HG02678 (cell line): ENCODE measurements at regions not wholly inside any gene's neighbourhood (a gene's known extent, or its start where the extent isn't known, plus 50 kb on each side); places are given as distances from the start of the nearest gene placed in this dataset.
A peak's percentile ranks its signal among the peaks of the same experiment; 100 is the strongest.

Experiments
- ATAC-seq: cut with Tn5 transposase; IDR thresholded peaks from one replicate; pipeline ENCODE4 v1.9.1; 2021; ENCODE audit warnings: mild to moderate bottlenecking, moderate library complexity; ENCODE audit not compliant: unreplicated experiment

- no peak for ATAC-seq
Measured at GRCh38 chr5:148912714-148913398, 86.4 kb downstream of the ADRB2 start.

- no peak for ATAC-seq
Measured at GRCh38 chr5:148913493-148913892, 87.1 kb downstream of the ADRB2 start.

DNA sequence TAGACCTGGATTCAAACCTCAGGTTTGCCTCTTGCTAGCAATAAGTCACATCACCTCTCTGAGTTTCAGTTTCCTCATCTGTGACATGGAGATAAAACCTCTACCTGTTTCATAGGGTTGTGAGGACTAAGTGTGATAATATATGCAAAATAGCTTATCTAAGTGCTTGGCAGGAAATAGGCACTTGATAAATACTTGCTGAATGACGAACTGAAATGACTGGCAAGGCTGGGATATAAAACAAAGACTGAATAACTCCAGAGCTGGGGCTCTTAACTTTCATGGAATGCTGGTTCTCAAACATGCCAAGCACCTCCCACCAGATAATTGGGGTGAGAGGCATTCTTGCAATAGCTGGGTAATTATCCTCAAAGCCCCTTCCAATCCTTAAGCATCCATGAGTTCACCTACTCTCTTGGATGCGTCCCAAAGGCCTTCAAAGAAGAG is 87.6 kb downstream of the ADRB2 start:
- ATAC-seq: no peak

GRCh38 chr5:148915224-148915817 is 88.9 kb downstream of the ADRB2 start:
- ATAC-seq: no peak

GRCh38 chr5:148920646-148921288 is 94.4 kb downstream of the ADRB2 start:
- no peak for ATAC-seq

- no peak for ATAC-seq
Measured at GRCh38 chr5:148921350-148921749, 94.9 kb downstream of the ADRB2 start.

- peak; percentile 85 for ATAC-seq
Measured at GRCh38 chr5:148922606-148923005, 96.2 kb downstream of the ADRB2 start.

GRCh38 chr5:148923023-148923422 is 96.6 kb downstream of the ADRB2 start:
- no peak for ATAC-seq

DNA sequence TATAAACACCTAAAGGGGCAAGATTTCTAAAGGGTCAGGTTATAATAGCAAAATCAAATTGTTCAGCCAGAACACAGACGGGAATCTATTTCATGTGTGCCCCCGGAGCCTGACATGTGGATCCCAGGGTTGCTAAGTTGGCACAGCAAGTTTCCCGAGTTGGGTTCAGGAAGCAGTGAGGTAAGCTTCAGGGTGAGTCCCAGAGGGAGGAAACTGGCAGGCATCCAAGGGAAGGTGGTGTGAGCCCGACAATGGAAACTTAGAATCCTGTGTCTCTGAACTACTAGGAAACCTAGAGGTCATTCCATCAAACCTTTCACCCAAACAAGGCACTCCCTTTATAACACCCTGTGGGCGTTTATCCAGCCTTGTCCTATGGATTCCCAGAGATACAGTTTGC is 98.4 kb downstream of the ADRB2 start:
- ATAC-seq: no peak

GRCh38 chr5:148926207-148926606 is 99.8 kb downstream of the ADRB2 start:
- no peak for ATAC-seq

GRCh38 chr5:148927307-148927946 is 101.0 kb downstream of the ADRB2 start:
- ATAC-seq: no peak

- ATAC-seq: no peak
Measured at GRCh38 chr5:148928141-148928540, 101.7 kb downstream of the ADRB2 start.

DNA sequence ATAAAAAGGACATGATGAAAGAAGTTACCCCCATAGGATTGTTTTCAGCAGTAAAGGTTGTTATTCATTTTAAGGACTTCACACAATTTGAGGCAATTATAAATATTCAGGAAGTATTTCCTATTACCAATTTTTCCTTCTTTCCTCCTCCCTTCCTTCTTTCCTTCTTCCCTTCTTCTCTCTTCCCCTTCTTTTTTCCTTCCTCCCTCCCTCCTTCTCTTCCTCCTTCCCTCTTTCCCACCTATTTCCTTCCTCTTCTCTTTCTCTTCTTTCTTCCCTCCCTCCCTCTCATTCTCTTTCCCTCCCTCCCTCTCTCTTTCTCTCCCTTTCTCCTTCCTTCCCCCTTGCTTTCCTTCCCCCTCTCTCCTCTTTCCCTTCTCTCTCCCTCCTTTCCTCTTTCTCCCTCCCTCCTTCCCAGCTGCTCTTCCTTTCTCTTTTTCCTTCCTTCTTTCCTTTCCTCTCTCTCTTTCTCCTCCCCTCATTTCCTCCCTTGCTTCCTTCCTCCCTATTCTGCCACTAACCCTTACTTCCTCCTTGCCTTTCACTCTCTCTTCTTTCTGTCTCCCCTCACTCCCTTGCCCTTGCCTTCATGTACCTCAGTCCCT is 105.1 kb downstream of the ADRB2 start:
- no peak for ATAC-seq

DNA sequence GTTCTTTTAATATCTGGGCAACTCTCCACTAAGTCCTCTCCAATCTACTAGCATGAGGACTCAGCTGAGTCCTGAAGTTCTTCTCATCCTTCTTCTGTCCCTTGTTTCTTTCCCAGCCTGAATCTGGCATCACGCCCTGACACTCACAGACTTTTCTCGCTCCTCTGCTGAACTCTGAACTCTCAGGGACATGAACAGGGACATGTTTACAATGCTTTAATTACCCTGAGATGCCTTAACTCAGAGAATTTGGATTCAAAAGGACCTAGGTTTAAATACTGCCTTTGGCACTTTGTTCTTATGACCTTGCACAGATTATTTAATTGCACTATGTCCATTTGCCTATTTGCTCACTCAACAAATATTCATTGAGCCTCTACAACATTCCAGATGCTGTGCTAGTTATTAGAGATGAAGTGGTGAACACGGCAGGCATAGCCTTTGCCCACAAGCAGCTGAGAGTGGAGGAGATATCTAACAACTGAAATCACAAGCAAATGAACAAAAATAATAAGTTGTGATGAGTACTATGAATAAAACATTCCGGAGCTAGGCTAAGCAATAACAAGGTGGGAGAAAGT is 106.0 kb downstream of the ADRB2 start:
- ATAC-seq: no peak

GRCh38 chr5:148933903-148934432 is 107.6 kb downstream of the ADRB2 start:
- no peak for ATAC-seq

GRCh38 chr5:148934895-148935400 is 108.5 kb downstream of the ADRB2 start:
- ATAC-seq: no peak

DNA sequence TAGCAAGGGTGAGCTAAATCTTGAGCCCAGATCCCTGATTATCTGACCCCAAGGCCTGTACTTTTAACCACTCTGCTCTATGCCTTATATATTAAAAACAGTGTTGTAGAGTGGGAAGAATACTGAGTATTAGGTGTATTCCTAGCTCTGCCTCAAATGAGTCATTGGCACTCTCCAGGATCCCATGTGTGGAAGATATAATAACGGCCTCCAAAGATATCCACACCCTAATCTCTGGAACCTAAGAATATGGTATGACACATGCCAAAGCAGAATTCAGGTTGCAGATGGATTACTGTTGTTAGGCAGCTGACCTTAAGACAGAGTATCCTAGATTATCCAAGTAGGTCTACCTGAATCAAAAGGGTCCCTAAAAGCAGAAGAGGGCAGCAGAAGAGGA is 110.8 kb downstream of the ADRB2 start:
- ATAC-seq: no peak

DNA sequence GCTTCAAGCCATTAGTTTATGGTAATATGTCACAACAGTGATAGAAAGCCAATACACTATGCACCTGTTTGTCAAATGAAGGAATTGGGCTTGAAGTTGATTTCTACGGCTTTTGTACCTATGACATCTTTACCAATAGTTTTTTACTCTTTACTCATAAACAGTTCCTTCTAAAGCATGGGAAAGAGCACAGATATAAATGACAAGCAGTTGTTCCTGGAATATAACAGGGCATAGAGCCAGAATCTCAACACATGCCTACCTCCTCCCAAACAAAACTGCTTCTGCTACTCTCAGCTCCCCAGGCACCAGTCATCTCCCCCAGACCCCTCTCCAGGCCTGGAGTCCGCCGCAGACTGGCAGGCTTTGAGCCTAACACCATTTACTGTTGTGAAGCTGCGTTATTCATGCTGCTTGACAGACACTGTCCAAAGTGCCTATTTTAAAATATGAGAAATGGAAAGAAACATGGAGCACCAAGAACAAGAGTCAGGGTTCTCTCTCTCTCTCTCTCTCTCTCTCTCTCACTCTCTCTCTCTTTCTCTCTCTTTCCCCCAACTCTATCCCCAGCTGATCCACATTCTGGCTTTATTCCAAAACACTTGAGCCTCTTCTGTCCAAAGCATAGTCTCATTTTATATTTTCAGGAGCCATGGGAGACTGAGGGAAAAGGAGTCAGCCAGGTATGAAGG is 111.6 kb downstream of the ADRB2 start:
- ATAC-seq: no peak

DNA sequence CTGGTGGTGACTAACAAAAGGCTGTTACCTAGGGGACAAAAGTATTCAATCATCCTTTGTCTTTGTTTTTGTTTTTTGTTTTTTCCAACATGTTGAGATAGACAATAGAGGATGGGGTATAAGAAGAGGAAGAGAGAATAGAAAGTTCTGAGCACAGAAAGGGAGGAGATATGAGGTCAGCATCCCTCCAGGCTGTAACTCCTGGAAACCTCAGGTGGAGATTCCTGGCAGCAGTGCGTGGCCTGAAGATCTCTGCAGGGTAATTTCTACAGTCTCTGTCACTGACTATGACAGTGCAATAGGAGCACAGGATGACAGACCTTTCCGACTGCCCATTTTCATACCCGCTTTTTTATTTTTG is 112.1 kb downstream of the ADRB2 start:
- ATAC-seq: no peak

DNA sequence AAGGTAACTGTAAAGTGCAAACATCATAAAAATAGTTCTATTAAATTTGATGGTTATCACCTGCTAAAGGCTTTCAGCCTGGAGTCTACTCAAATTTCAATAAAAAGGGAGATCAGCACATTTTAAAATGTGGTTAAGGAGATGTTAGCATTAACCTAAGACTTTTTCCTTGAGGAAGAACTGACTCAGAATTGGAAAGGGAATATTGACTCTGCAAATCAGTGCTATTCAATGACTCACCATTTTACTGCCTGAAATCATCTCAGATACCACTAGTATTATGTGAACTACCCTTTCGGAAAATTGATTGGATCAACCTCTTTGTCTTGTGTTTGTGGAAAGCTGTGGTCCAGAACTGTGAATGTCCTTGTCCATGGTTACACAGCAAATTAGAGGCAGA is 113.3 kb downstream of the ADRB2 start:
- ATAC-seq: no peak
